IMR-90 (cell line): ENCODE measurements at regions not wholly inside any gene's neighbourhood (a gene's known extent, or its start where the extent isn't known, plus 50 kb on each side); places are given as distances from the start of the nearest gene placed in this dataset.

Source experiments
- ATAC-seq: fragments of 200-7000 bp; cut with Tn5 transposase; 2 replicates; pipeline ENCODE4 v1.9.1; 2020; ENCODE audit warnings: low read depth, mild to moderate bottlenecking, moderate library complexity
- BruUV-seq: library from RNA; stranded (reverse); fragments of 400-500 nt; replicated peaks from 2 replicates; lab custom pipeline; 2021; lab: Mats Ljungman, UMichigan
- CTCF ChIA-PET: fragments of 300-600 bp; formaldehyde crosslinking; extraction: SDS; loops from one replicate; lab custom pipeline; 2021; ENCODE audit warnings: antibody characterized with exemption; lab: Yijun Ruan, JAX
- POLR2A ChIA-PET: fragments of 300-600 bp; sonication (Branson Sonifier 250); formaldehyde crosslinking; loops from one replicate; lab custom pipeline; 2022; ENCODE audit warnings: antibody characterized with exemption; ENCODE audit not compliant: unreplicated experiment; lab: Charles Lee
- DNase-seq: peaks from one replicate; pipeline ENCODE4 v3.0.0; 2013
- H2AFZ ChIP-seq: replicated peaks from 2 replicates; pipeline ENCODE3; 2013; ENCODE audit warnings: low read length, mild to moderate bottlenecking; ENCODE audit not compliant: poor library complexity
- H2AK5ac ChIP-seq: 2 replicates; pipeline ENCODE4 v1.6.1; 2013; ENCODE audit warnings: low read depth, low read length, inconsistent platforms
- H2AK9ac ChIP-seq: replicated peaks from 2 replicates; pipeline ENCODE3; 2013; ENCODE audit warnings: mild to moderate bottlenecking, low read depth, low read length, moderate library complexity; ENCODE audit not compliant: poor library complexity
- H2BK120ac ChIP-seq: 2 replicates; pipeline ENCODE4 v1.6.1; 2013; ENCODE audit warnings: low read depth, low read length, inconsistent platforms
- H2BK15ac ChIP-seq: 3 replicates; pipeline ENCODE4 v1.6.1; 2013; ENCODE audit warnings: low read depth, low read length, inconsistent platforms
- H2BK20ac ChIP-seq: 2 replicates; pipeline ENCODE4 v1.6.1; 2013; ENCODE audit warnings: low read depth, mild to moderate bottlenecking, inconsistent platforms, low read length, moderate library complexity
- H2BK5ac ChIP-seq: 2 replicates; pipeline ENCODE4 v1.6.1; 2013; ENCODE audit warnings: mild to moderate bottlenecking, low read depth, low read length, inconsistent platforms; ENCODE audit not compliant: poor library complexity, severe bottlenecking
- H3K14ac ChIP-seq: replicated peaks from 2 replicates; pipeline ENCODE4 v1.6.1; 2013; ENCODE audit warnings: low read depth, low read length, inconsistent platforms
- H3K18ac ChIP-seq: 2 replicates; pipeline ENCODE4 v1.6.1; 2013; ENCODE audit warnings: low read depth, low read length, control low read depth
- H3K23ac ChIP-seq: 2 replicates; pipeline ENCODE4 v1.6.1; 2013; ENCODE audit warnings: low read depth, low read length, inconsistent platforms
- H3K27ac ChIP-seq: 2 replicates; pipeline ENCODE4 v1.5.1; 2013; ENCODE audit warnings: mild to moderate bottlenecking, control low read depth, low read length; ENCODE audit not compliant: insufficient read depth
- H3K27me3 ChIP-seq: 2 replicates; pipeline ENCODE4 v1.6.1; 2013; ENCODE audit warnings: low read length; ENCODE audit not compliant: control insufficient read depth, insufficient read depth
- H3K36me3 ChIP-seq: 2 replicates; pipeline ENCODE4 v1.6.1; 2013; ENCODE audit warnings: low read length, mixed read lengths; ENCODE audit not compliant: control insufficient read depth, insufficient read depth
- H3K4ac ChIP-seq: 2 replicates; pipeline ENCODE4 v1.6.1; 2013; ENCODE audit warnings: low read depth, low read length, inconsistent platforms
- H3K4me1 ChIP-seq: 2 replicates; pipeline ENCODE4 v1.6.1; 2013; ENCODE audit warnings: low read length, mixed read lengths; ENCODE audit not compliant: control insufficient read depth, insufficient read depth
- H3K4me2 ChIP-seq: 2 replicates; pipeline ENCODE4 v1.6.1; 2013; ENCODE audit warnings: low read depth, mild to moderate bottlenecking, control low read depth, low read length, moderate library complexity
- H3K4me3 ChIP-seq: 2 replicates; pipeline ENCODE4 v1.5.1; 2013; ENCODE audit warnings: low read depth, mild to moderate bottlenecking, control low read depth, low read length, moderate library complexity; ENCODE audit not compliant: insufficient read depth
- H3K56ac ChIP-seq: 2 replicates; pipeline ENCODE4 v1.6.1; 2013; ENCODE audit warnings: low read length, inconsistent platforms; ENCODE audit not compliant: insufficient read depth; ENCODE audit errors: extremely low read depth
- H3K79me1 ChIP-seq, 2 experiments: 2 replicates each; pipeline ENCODE4 v1.6.1; 2013; ENCODE audit warnings: low read length in 2 of 2, inconsistent platforms in 1 of 2, low read depth in 1 of 2
- H3K9ac ChIP-seq: 2 replicates; pipeline ENCODE4 v1.6.1; 2013; ENCODE audit warnings: low read depth, low read length, control low read depth
- H3K9me1 ChIP-seq: 2 replicates; pipeline ENCODE4 v1.6.1; 2013; ENCODE audit warnings: low read length, inconsistent platforms; ENCODE audit not compliant: insufficient read depth
- H3K9me3 ChIP-seq: 2 replicates; pipeline ENCODE4 v1.6.1; 2013; ENCODE audit warnings: low read length; ENCODE audit not compliant: control insufficient read depth, insufficient read depth
- H4K20me1 ChIP-seq: 2 replicates; pipeline ENCODE4 v1.6.1; 2013; ENCODE audit warnings: low read length, inconsistent platforms; ENCODE audit not compliant: insufficient read depth
- H4K5ac ChIP-seq: 2 replicates; pipeline ENCODE4 v1.6.1; 2013; ENCODE audit warnings: mild to moderate bottlenecking, low read depth, low read length, control low read depth
- H4K8ac ChIP-seq, 2 experiments: 2 replicates each; pipeline ENCODE4 v1.6.1; 2013; ENCODE audit warnings: low read depth in 2 of 2, low read length in 2 of 2, control low read depth in 1 of 2, inconsistent platforms in 1 of 2
- H4K91ac ChIP-seq: 2 replicates; pipeline ENCODE4 v1.6.1; 2013; ENCODE audit warnings: low read depth, low read length, inconsistent platforms; ENCODE audit not compliant: insufficient read depth
- BHLHE40 ChIP-seq: fragments of 150-350 bp; IDR thresholded peaks from 2 replicates; pipeline ENCODE4 v1.6.1; 2016; ENCODE audit warnings: mild to moderate bottlenecking, low read depth, low read length
- CEBPB ChIP-seq: IDR thresholded peaks from 2 replicates; pipeline ENCODE4 v1.6.1; 2012; ENCODE audit warnings: low read depth, low read length, improper control_type of control experiment
- CTCF ChIP-seq: conservative IDR thresholded peaks from 2 replicates; pipeline ENCODE4 v1.5.1; 2012; ENCODE audit warnings: mild to moderate bottlenecking, low read depth, low read length, improper control_type of control experiment
- MAFK ChIP-seq: IDR thresholded peaks from 2 replicates; pipeline ENCODE4 v1.6.1; 2012; ENCODE audit warnings: low read depth, low read length, improper control_type of control experiment
- MAZ ChIP-seq: IDR thresholded peaks from 2 replicates; pipeline ENCODE4 v1.6.1; 2012; ENCODE audit warnings: low read depth, mild to moderate bottlenecking, low read length, improper control_type of control experiment, moderate library complexity, borderline replicate concordance
- MXI1 ChIP-seq: IDR thresholded peaks from 2 replicates; pipeline ENCODE4 v1.6.1; 2012; ENCODE audit warnings: low read depth, mild to moderate bottlenecking, low read length, moderate library complexity, borderline replicate concordance
- POLR2A ChIP-seq: IDR thresholded peaks from 2 replicates; pipeline ENCODE4 v1.6.1; 2012; ENCODE audit warnings: mild to moderate bottlenecking, low read depth, low read length
- RAD21 ChIP-seq: IDR thresholded peaks from 2 replicates; pipeline ENCODE4 v1.6.1; 2012; ENCODE audit warnings: low read length, improper control_type of control experiment
- RCOR1 ChIP-seq: IDR thresholded peaks from 2 replicates; pipeline ENCODE4 v1.6.1; 2012; ENCODE audit warnings: mild to moderate bottlenecking, low read length, improper control_type of control experiment; ENCODE audit not compliant: insufficient replicate concordance
- RFX5 ChIP-seq: IDR thresholded peaks from 2 replicates; pipeline ENCODE4 v1.8.0; 2012; ENCODE audit warnings: low read depth, mild to moderate bottlenecking, low read length, moderate library complexity
- SMC3 ChIP-seq: fragments of 150-350 bp; IDR thresholded peaks from 2 replicates; pipeline ENCODE4 v1.6.1; 2016; ENCODE audit warnings: low read depth, mild to moderate bottlenecking, antibody characterized with exemption, low read length, moderate library complexity
- USF2 ChIP-seq: fragments of 150-350 bp; IDR thresholded peaks from 2 replicates; pipeline ENCODE4 v1.6.1; 2017; ENCODE audit warnings: mild to moderate bottlenecking, antibody characterized with exemption, low read length, low read depth
- WGBS, 2 experiments: methylation state at CpG; one replicate each; pipeline versions ENCODE4 v1.1.5 to v1.1.7; 2013; ENCODE audit warnings: missing lambda C conversion rate in 2 of 2; ENCODE audit not compliant: insufficient read length in 1 of 2; ENCODE audit errors: extremely low coverage in 2 of 2; 5-methylcytosine and 5-hydroxymethylcytosine counted together
- dilution Hi-C: fragments of 300-500 bp; cut with HindIII; formaldehyde crosslinking; loops from one replicate; pipeline ENCODE4 v1.14.3; 2018; ENCODE audit warnings: low sequenced_read_pairs; ENCODE audit not compliant: unreplicated experiment
- in situ Hi-C: fragments of 300-500 bp; cut with MboI; formaldehyde crosslinking; loops from 3 replicates; pipeline ENCODE4 v1.14.3; 2019; ENCODE audit warnings: low sequenced_read_pairs, inconsistent platforms, mixed read lengths
- intact Hi-C: fragments of 100-400 bp; cut with micrococcal nuclease; formaldehyde crosslinking; loops from 2 replicates; pipeline ENCODE4 v1.10.0; 2022
- TF ChIP-seq, protein P1 (sequence below): fragments of 150-350 bp; IDR thresholded peaks from 2 replicates; pipeline ENCODE4 v1.6.1; 2016; ENCODE audit warnings: low read depth, mild to moderate bottlenecking, low read length, moderate library complexity, borderline replicate concordance

DNA sequence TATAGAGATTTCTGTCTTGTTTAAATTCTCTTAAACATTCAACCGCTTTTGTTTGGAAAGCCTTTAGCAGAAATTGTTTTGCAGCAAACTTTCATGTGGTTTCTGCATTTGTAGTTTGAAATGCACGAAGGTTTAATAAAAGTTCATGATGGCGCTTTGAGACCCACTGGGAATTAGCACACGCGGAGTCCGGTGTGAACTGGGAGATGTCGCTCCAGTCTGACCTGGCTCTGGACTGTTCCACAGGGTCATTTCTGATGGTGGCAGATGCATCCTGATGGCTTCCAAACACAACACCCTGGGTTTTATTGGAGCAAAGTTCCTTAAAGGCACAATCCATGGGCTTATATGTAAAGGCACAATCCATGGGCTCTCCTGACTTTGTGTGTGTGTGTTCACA is 78.1 kb upstream of the MTHFD1L start:
- Histone ChIP-seq H4K5ac (no peak overlapping the region), H3K14ac (no peak overlapping the region), H2AFZ (no peak overlapping the region), H2AK9ac (no peak overlapping the region), H2BK5ac (no peak overlapping the region), H3K27ac (no peak overlapping the region), H4K8ac (no peak overlapping the region), H4K20me1 (no peaks in the 10 kb centered on the region), H4K91ac (no peak overlapping the region), H2AK5ac (no peak overlapping the region), H3K4ac (no peak overlapping the region), H2BK15ac (no peak overlapping the region), H3K4me1 (peaks cover 4% of the 10 kb centered on the region; the same call in 1 of the 2 replicates), H2BK120ac (no peak overlapping the region), H3K9me3 (no peaks in the 10 kb centered on the region), H2BK20ac (no peak overlapping the region), H3K9me1 (peaks cover 8% of the 10 kb centered on the region), H3K4me3 (no peak overlapping the region), H3K27me3 (no peaks in the 10 kb centered on the region), H3K9ac (no peak overlapping the region), H3K79me1 (no peaks in the 10 kb centered on the region), H3K36me3 (peaks cover 4% of the 10 kb centered on the region), H3K4me2 (no peak overlapping the region), H3K23ac (no peak overlapping the region), H3K56ac (no peak overlapping the region), H3K18ac (no peak overlapping the region)
- CTCF ChIA-PET, result no interaction called here
- ATAC-seq (no peak), DNase-seq (no peak)
- dilution Hi-C loops, result no loop called here
- POLR2A ChIA-PET, result no interaction called here
- no TSS peak for BruUV-seq
- intact Hi-C loops, result no loop called here
- no peak for TF ChIP-seq RCOR1
- no peak for TF ChIP-seq SMC3
- TF ChIP-seq MXI1, result no peak
- TF ChIP-seq CTCF, result no peak
- TF ChIP-seq MAZ, result no peak
- TF ChIP-seq USF2, result no peak
- TF ChIP-seq, protein P1, sequence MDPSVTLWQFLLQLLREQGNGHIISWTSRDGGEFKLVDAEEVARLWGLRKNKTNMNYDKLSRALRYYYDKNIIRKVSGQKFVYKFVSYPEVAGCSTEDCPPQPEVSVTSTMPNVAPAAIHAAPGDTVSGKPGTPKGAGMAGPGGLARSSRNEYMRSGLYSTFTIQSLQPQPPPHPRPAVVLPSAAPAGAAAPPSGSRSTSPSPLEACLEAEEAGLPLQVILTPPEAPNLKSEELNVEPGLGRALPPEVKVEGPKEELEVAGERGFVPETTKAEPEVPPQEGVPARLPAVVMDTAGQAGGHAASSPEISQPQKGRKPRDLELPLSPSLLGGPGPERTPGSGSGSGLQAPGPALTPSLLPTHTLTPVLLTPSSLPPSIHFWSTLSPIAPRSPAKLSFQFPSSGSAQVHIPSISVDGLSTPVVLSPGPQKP, result no peak
- no peak for TF ChIP-seq RFX5
- no peak for TF ChIP-seq RAD21
- no peak for TF ChIP-seq BHLHE40
- TF ChIP-seq MAFK, result no peak
- no peak for TF ChIP-seq POLR2A
- TF ChIP-seq CEBPB, result no peak
- WGBS, 2 experiments, result 61% methylated on average over 5 of the region's 7 CpGs; no CpG with 5 or more reads in 1 of the 2 experiments
- in situ Hi-C loops, result no loop called here
